DND-41 (cell line): ENCODE measurements at regions not wholly inside any gene's neighbourhood (a gene's known extent, or its start where the extent isn't known, plus 50 kb on each side); places are given as distances from the start of the nearest gene placed in this dataset.

Experiments used
- ATAC-seq: fragments of 200-7000 bp; cut with Tn5 transposase; 3 replicates; pipeline ENCODE4 v1.9.1; 2021; ENCODE audit warnings: low read depth; ENCODE audit not compliant: insufficient read depth
- DNase-seq: peaks from one replicate; pipeline ENCODE4 v3.0.0-alpha.2; 2020
- H2AFZ ChIP-seq: 2 replicates; pipeline ENCODE4 v1.6.0; 2012; ENCODE audit warnings: low read depth, low read length
- H3K27ac ChIP-seq: 2 replicates; pipeline ENCODE4 v1.5.1; 2012; ENCODE audit warnings: low read length, inconsistent platforms
- H3K27me3 ChIP-seq: fragments of 200-600 bp; sonication (generic); 2 replicates; pipeline ENCODE4 v1.6.0; 2012; ENCODE audit warnings: low read length, mild to moderate bottlenecking, inconsistent platforms; ENCODE audit not compliant: insufficient read depth, poor library complexity
- H3K36me3 ChIP-seq: 2 replicates; pipeline ENCODE4 v1.5.1; 2012; ENCODE audit warnings: low read length, inconsistent platforms; ENCODE audit not compliant: insufficient read depth
- H3K4me1 ChIP-seq: 2 replicates; pipeline ENCODE4 v1.5.1; 2012; ENCODE audit warnings: mild to moderate bottlenecking, low read length; ENCODE audit not compliant: insufficient read depth
- H3K4me2 ChIP-seq: 2 replicates; pipeline ENCODE4 v1.6.0; 2012; ENCODE audit warnings: mild to moderate bottlenecking, moderate library complexity, low read length, inconsistent platforms; ENCODE audit not compliant: insufficient read depth
- H3K4me3 ChIP-seq, 2 experiments: fragments of 200-600 bp in 1 of 2; shearing (Covaris generic) in 1 of 2; 2 replicates each; pipeline ENCODE4 v1.5.1; 2012 to 2016; ENCODE audit warnings: inconsistent platforms in 2 of 2, low read length in 2 of 2, mild to moderate bottlenecking in 2 of 2, low read depth in 1 of 2, moderate library complexity in 1 of 2
- H3K79me2 ChIP-seq: 2 replicates; pipeline ENCODE4 v1.6.0; 2012; ENCODE audit warnings: low read length, inconsistent platforms; ENCODE audit not compliant: insufficient read depth
- H3K9ac ChIP-seq: 2 replicates; pipeline ENCODE4 v1.6.0; 2012; ENCODE audit warnings: low read depth, mild to moderate bottlenecking, inconsistent platforms, low read length, moderate library complexity
- H3K9me3 ChIP-seq: 2 replicates; pipeline ENCODE4 v1.5.1; 2012; ENCODE audit warnings: low read length, moderate library complexity, mild to moderate bottlenecking, inconsistent platforms; ENCODE audit not compliant: insufficient read depth, severe bottlenecking
- H4K20me1 ChIP-seq: 2 replicates; pipeline ENCODE4 v1.6.0; 2012; ENCODE audit warnings: low read length; ENCODE audit not compliant: insufficient read depth
- EZH2 ChIP-seq: IDR thresholded peaks from 3 replicates; pipeline ENCODE4 v1.6.1; 2012; ENCODE audit warnings: borderline replicate concordance, low read depth, mild to moderate bottlenecking, moderate library complexity, low read length, inconsistent platforms; ENCODE audit not compliant: severe bottlenecking
- TF ChIP-seq, protein P1 (sequence below): IDR thresholded peaks from 2 replicates; pipeline ENCODE4 v1.5.1; 2012; ENCODE audit warnings: borderline replicate concordance, low read length, moderate library complexity, mild to moderate bottlenecking; ENCODE audit not compliant: poor library complexity, severe bottlenecking; ENCODE audit errors: extremely low read depth

DNA sequence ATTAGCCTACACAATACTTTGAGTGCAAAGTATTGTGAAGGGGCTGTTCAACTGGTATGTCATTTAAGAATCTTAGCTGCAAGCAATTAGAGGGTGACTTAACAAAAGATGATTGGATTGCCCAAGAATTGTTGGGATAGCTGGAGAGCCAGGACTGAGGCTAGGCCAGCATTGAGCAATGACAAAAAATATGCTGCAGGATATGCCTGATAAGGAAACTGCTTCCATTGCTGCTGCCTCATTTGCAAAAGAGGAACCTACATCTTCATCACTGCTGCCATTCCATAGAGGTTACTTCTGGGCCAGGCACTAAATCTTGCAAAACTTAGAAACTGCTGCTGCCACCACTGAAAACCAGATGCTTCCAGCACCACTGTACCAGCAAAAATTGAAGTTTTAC lies 108.0 kb upstream of the TBC1D5 start:
- H3K27me3 ChIP-seq, result no peaks in the 10 kb centered on the region
- H3K79me2 ChIP-seq, result no peaks in the 10 kb centered on the region
- no peak overlapping the region for H2AFZ ChIP-seq
- DNase-seq (no peak), ATAC-seq (no peak)
- H3K4me3 ChIP-seq, result no peak overlapping the region
- H3K4me1 ChIP-seq, result no peaks in the 10 kb centered on the region
- no peaks in the 10 kb centered on the region for H4K20me1 ChIP-seq
- TF ChIP-seq, protein P1, sequence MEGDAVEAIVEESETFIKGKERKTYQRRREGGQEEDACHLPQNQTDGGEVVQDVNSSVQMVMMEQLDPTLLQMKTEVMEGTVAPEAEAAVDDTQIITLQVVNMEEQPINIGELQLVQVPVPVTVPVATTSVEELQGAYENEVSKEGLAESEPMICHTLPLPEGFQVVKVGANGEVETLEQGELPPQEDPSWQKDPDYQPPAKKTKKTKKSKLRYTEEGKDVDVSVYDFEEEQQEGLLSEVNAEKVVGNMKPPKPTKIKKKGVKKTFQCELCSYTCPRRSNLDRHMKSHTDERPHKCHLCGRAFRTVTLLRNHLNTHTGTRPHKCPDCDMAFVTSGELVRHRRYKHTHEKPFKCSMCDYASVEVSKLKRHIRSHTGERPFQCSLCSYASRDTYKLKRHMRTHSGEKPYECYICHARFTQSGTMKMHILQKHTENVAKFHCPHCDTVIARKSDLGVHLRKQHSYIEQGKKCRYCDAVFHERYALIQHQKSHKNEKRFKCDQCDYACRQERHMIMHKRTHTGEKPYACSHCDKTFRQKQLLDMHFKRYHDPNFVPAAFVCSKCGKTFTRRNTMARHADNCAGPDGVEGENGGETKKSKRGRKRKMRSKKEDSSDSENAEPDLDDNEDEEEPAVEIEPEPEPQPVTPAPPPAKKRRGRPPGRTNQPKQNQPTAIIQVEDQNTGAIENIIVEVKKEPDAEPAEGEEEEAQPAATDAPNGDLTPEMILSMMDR, result no peak
- TF ChIP-seq EZH2, result no peak
- H3K27ac ChIP-seq, result no peak overlapping the region
- H3K9ac ChIP-seq, result no peak overlapping the region
- H3K4me2 ChIP-seq, result no peak overlapping the region
- no peaks in the 10 kb centered on the region for H3K36me3 ChIP-seq
- H3K9me3 ChIP-seq, result no peaks in the 10 kb centered on the region

DNA sequence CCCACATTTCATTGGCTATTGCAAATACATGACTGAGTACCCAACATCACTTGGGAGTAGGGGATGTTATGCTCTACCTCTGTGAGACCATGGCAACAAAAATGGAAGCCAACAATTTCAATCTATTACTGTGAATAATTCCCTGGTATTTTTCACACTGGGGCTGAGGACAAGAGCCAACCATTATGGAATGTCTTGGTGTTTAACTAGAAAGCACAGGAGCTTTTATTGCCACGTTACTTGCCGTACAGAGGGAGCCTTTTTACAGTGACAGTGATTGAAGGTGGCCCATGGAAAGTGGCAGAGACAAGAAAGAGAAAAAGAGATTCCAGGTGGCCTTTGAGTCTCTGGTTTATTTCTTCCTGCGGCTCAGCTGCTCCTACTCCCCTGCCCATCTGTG lies 105.7 kb upstream of the TBC1D5 start:
- Histone ChIP-seq H3K9me3 (no peaks in the 10 kb centered on the region), H3K27me3 (no peaks in the 10 kb centered on the region), H3K4me1 (no peaks in the 10 kb centered on the region), H3K27ac (no peak overlapping the region), H2AFZ (no peak overlapping the region), H3K36me3 (no peaks in the 10 kb centered on the region), H3K9ac (no peak overlapping the region), H3K79me2 (no peaks in the 10 kb centered on the region), H4K20me1 (no peaks in the 10 kb centered on the region), H3K4me2 (no peak overlapping the region), H3K4me3 (no peak overlapping the region)
- TF ChIP-seq, protein P1, result no peak
- TF ChIP-seq EZH2, result no peak
- ATAC-seq (no peak), DNase-seq (no peak)

DNA sequence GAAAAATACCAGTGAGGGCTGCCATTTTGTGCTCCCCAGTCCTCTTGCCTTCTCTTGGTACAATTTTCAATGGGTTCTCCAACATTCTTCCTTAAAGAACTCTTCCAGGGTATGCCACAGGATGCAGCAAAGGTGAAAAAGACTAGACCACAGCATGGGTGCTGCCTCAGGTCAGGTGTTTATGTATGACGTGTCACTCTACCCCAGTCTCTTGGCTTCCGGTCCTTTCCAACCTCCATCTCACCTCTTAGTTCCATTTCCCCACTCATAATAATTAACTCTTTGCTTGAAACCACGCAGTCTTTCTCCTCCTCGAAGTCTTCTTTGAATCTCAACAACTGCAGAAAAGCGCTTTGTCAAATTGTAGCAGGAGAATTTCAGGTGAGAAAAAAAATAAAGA lies 104.7 kb upstream of the TBC1D5 start:
- DNase-seq (no peak), ATAC-seq (no peak)
- H4K20me1 ChIP-seq, result no peaks in the 10 kb centered on the region
- H3K4me2 ChIP-seq, result no peak overlapping the region
- H3K36me3 ChIP-seq, result no peaks in the 10 kb centered on the region
- no peak overlapping the region for H3K9ac ChIP-seq
- TF ChIP-seq, protein P1, result no peak
- no peak for TF ChIP-seq EZH2
- H3K79me2 ChIP-seq, result no peaks in the 10 kb centered on the region
- H2AFZ ChIP-seq, result no peak overlapping the region
- H3K27me3 ChIP-seq, result no peaks in the 10 kb centered on the region
- no peak overlapping the region for H3K4me3 ChIP-seq
- no peaks in the 10 kb centered on the region for H3K9me3 ChIP-seq
- H3K27ac ChIP-seq, result no peak overlapping the region
- H3K4me1 ChIP-seq, result no peaks in the 10 kb centered on the region

DNA sequence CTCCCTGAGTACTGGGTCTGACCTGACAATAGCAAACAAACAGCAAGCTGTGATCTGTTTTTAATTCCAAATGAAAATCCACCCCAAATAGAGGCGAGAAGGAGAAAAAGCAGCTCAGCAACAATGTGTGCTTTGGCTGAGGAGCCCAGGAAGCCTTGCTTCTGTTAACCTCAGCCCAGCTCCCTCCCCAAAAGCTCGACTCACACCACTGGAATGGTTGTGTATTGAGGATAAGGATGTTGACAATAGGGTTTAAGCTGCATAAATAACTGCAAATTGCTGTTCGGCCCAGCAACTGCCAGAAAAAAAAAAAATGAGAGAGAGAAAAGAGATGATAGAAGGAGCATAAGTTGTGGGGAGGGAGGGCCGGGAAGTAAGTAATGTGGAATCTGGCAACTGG lies 104.0 kb upstream of the TBC1D5 start:
- no peak overlapping the region for H2AFZ ChIP-seq
- H3K79me2 ChIP-seq, result no peaks in the 10 kb centered on the region
- no peak overlapping the region for H3K4me2 ChIP-seq
- no peak for ATAC-seq
- H3K27ac ChIP-seq, result no peak overlapping the region
- no peak overlapping the region for H3K4me3 ChIP-seq
- H3K9ac ChIP-seq, result no peak overlapping the region
- H3K27me3 ChIP-seq, result no peaks in the 10 kb centered on the region
- no peak for DNase-seq
- no peaks in the 10 kb centered on the region for H3K36me3 ChIP-seq
- no peaks in the 10 kb centered on the region for H3K4me1 ChIP-seq
- no peaks in the 10 kb centered on the region for H3K9me3 ChIP-seq
- no peak for TF ChIP-seq EZH2
- TF ChIP-seq, protein P1, result no peak
- H4K20me1 ChIP-seq, result no peaks in the 10 kb centered on the region
